ENCODE measurements at regions not wholly inside any gene's neighbourhood (a gene's known extent, or its start where the extent isn't known, plus 50 kb on each side); places are given as distances from the start of the nearest gene placed in this dataset.

- TF ChIP-seq POLR2A (IDR thresholded peaks at IDR 0.05) (no peak), CTCF (IDR thresholded peaks at IDR 0.05) (no peak), POLR2AphosphoS5 (IDR thresholded peaks at IDR 0.05; ENCODE audit: insufficient read depth in 1 of 2, low read depth in 1 of 2) (no peak)
These were observed 210.5 kb downstream of the MN1 start for GRCh38 chr22:27591060-27591459.

Data from vagina (tissue), 2 donors.